ENCODE measurements at regions not wholly inside any gene's neighbourhood (a gene's known extent, or its start where the extent isn't known, plus 50 kb on each side); places are given as distances from the start of the nearest gene placed in this dataset.

DNA sequence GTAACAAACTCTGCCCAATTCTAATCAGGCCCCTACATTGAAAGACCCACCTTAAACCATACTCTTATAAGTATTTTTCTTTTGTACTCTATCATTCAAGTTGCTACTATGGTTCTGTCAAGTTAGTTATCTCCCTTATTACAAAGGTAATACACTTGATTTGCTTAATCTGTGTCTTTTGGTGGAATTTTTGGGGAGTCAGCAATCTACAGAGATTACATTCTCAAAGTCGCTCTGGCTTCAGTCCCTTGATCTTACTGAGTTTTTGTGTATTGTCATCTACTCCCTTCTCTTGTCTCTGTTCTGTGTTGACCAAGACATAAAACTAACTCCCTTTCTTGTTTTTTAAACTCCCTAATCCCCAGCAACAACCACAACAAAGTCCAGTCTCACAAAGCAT, 353.1 kb downstream of the LRIG3 start:
- Histone ChIP-seq H3K36me3 (ENCODE audit: control insufficient read depth, insufficient read depth, low read length) (no peaks in the 10 kb centered on the region), H3K9me3 (ENCODE audit: control insufficient read depth, insufficient read depth, low read length) (no peaks in the 10 kb centered on the region), H3K4me3 (ENCODE audit: low read length) (no peak overlapping the region), H3K4me1 (ENCODE audit: control insufficient read depth, insufficient read depth, low read length) (no peaks in the 10 kb centered on the region), H3K27ac (ENCODE audit: low read length) (no peak overlapping the region), H3K27me3 (ENCODE audit: control insufficient read depth, insufficient read depth, low read length) (no peaks in the 10 kb centered on the region)
- no peaks in the 10 kb centered on the region for H3K27me3 Mint-ChIP-seq (ENCODE audit: low read depth in 2 of 2)
- no peak for DNase-seq
- 100% methylated on average over 1 of the region's 1 CpG for WGBS (ENCODE audit: insufficient coverage)
- H3K4me1 Mint-ChIP-seq, result no peaks in the 10 kb centered on the region
- H3K27ac Mint-ChIP-seq, result no peak overlapping the region
- no peaks in the 10 kb centered on the region for H3K36me3 Mint-ChIP-seq
- H3K9me3 Mint-ChIP-seq, result peaks cover 5 to 9% of the 10 kb centered on the region in 2 donors
- intact Hi-C loops (cut with micrococcal nuclease), result no loop called here
- H3K4me3 Mint-ChIP-seq, result no peak overlapping the region
- no peak for ATAC-seq
- TF ChIP-seq, protein P1, sequence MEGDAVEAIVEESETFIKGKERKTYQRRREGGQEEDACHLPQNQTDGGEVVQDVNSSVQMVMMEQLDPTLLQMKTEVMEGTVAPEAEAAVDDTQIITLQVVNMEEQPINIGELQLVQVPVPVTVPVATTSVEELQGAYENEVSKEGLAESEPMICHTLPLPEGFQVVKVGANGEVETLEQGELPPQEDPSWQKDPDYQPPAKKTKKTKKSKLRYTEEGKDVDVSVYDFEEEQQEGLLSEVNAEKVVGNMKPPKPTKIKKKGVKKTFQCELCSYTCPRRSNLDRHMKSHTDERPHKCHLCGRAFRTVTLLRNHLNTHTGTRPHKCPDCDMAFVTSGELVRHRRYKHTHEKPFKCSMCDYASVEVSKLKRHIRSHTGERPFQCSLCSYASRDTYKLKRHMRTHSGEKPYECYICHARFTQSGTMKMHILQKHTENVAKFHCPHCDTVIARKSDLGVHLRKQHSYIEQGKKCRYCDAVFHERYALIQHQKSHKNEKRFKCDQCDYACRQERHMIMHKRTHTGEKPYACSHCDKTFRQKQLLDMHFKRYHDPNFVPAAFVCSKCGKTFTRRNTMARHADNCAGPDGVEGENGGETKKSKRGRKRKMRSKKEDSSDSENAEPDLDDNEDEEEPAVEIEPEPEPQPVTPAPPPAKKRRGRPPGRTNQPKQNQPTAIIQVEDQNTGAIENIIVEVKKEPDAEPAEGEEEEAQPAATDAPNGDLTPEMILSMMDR (IDR thresholded peaks at IDR 0.05), result no peak

DNA sequence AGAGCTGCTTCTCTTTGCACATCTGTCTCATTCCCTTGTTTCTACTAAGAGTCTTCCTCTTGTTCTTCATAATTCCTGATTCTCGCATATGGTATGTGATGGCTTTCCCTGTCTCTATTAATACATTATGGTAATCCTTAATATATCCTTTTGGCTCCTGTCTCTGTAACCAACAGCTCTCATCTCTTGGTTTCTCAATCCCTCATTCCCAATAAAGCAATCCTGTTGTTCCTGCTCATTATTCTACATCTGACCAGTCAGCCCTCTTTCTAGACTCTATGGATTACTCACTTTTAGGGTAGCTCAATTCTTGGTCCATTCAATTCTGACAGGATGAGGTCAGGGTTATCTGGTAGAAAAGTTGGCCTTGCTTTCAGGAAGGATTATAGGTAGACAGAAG, 349.9 kb downstream of the LRIG3 start:
- no peaks in the 10 kb centered on the region for H3K27me3 ChIP-seq (ENCODE audit: control insufficient read depth, insufficient read depth, low read length)
- intact Hi-C loops (cut with micrococcal nuclease), result no loop called here
- ATAC-seq, result no peak
- no CpG with 5 or more reads among the region's 1 CpG for WGBS (ENCODE audit: insufficient coverage)
- DNase-seq, result no peak
- Mint-ChIP-seq H3K4me3 (no peak overlapping the region), H3K36me3 (no peaks in the 10 kb centered on the region), H3K9me3 (peaks cover 2 to 13% of the 10 kb centered on the region in 2 donors), H3K4me1 (no peaks in the 10 kb centered on the region), H3K27me3 (ENCODE audit: low read depth in 2 of 2) (no peaks in the 10 kb centered on the region), H3K27ac (no peak overlapping the region)
- no peaks in the 10 kb centered on the region for H3K9me3 ChIP-seq (ENCODE audit: control insufficient read depth, insufficient read depth, low read length)
- TF ChIP-seq, protein P1 (IDR thresholded peaks at IDR 0.05), result no peak
- no peaks in the 10 kb centered on the region for H3K4me1 ChIP-seq (ENCODE audit: control insufficient read depth, insufficient read depth, low read length)
- no peak overlapping the region for H3K4me3 ChIP-seq (ENCODE audit: low read length)
- H3K27ac ChIP-seq (ENCODE audit: low read length), result no peak overlapping the region
- no peaks in the 10 kb centered on the region for H3K36me3 ChIP-seq (ENCODE audit: control insufficient read depth, insufficient read depth, low read length)

DNA sequence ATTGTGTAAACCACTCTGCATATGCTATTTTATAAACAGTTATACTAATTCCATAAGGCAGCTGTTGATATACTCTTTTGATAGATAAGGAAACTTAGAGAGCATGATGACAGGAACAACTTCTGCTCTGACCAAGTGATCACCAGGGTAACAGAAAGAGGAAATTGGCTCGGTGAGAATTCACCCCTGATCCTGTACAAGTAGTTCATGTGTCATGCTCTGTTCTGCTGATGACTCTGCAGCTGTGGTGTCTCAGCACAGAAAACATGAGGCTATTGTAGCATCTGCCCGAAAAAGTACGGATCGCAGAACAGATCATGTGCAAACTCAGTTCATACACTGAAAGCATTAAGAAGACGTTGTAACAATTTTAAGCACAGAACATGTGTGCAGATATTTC, 345.0 kb downstream of the LRIG3 start:
- H3K4me1 Mint-ChIP-seq, result no peaks in the 10 kb centered on the region
- no peaks in the 10 kb centered on the region for H3K4me1 ChIP-seq (ENCODE audit: control insufficient read depth, insufficient read depth, low read length)
- H3K27me3 ChIP-seq (ENCODE audit: control insufficient read depth, insufficient read depth, low read length), result no peaks in the 10 kb centered on the region
- no peaks in the 10 kb centered on the region for H3K9me3 ChIP-seq (ENCODE audit: control insufficient read depth, insufficient read depth, low read length)
- H3K27ac ChIP-seq (ENCODE audit: low read length), result no peak overlapping the region
- ATAC-seq, result no peak
- 72% methylated on average over 5 of the region's 5 CpGs for WGBS (ENCODE audit: insufficient coverage)
- intact Hi-C loops (cut with micrococcal nuclease), result no loop called here
- TF ChIP-seq, protein P1 (IDR thresholded peaks at IDR 0.05), result no peak
- H3K27me3 Mint-ChIP-seq (ENCODE audit: low read depth in 2 of 2), result no peaks in the 10 kb centered on the region
- H3K27ac Mint-ChIP-seq, result no peak overlapping the region
- peaks cover 6 to 11% of the 10 kb centered on the region in 2 donors for H3K9me3 Mint-ChIP-seq
- H3K36me3 ChIP-seq (ENCODE audit: control insufficient read depth, insufficient read depth, low read length), result no peaks in the 10 kb centered on the region
- no peaks in the 10 kb centered on the region for H3K36me3 Mint-ChIP-seq
- no peak overlapping the region for H3K4me3 ChIP-seq (ENCODE audit: low read length)
- no peak for DNase-seq
- no peak overlapping the region for H3K4me3 Mint-ChIP-seq

DNA sequence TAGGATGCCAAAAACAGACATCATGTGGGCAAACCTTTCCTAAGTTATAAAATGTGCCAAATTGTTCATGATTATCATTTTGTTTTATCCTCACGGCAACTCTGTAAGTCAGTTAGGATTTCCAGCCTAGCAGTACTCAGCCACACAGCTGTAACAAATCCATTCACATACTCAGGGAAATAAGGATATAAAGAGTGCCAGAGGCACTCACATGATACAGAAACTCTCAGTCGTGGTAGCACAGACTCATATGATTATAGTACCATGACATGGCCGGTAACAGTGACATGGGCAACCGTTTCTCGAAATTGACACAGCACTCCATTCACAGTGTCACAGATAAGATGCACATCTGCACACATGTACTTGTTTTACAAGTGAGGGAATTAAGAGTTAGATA, 344.2 kb downstream of the LRIG3 start:
- intact Hi-C loops (cut with micrococcal nuclease), result no loop called here
- TF ChIP-seq, protein P1 (IDR thresholded peaks at IDR 0.05), result no peak

More for the DNA sequence above, 344.2 kb downstream of the LRIG3 start:
- DNase-seq, result no peak
- no peaks in the 10 kb centered on the region for H3K4me1 Mint-ChIP-seq
- peaks cover 6% of the 10 kb centered on the region in 2 donors for H3K9me3 Mint-ChIP-seq
- no peak overlapping the region for H3K27ac Mint-ChIP-seq
- no peaks in the 10 kb centered on the region for H3K27me3 Mint-ChIP-seq (ENCODE audit: low read depth in 2 of 2)
- Histone ChIP-seq H3K4me3 (ENCODE audit: low read length) (no peak overlapping the region), H3K9me3 (ENCODE audit: control insufficient read depth, insufficient read depth, low read length) (no peaks in the 10 kb centered on the region), H3K27me3 (ENCODE audit: control insufficient read depth, insufficient read depth, low read length) (no peaks in the 10 kb centered on the region), H3K36me3 (ENCODE audit: control insufficient read depth, insufficient read depth, low read length) (no peaks in the 10 kb centered on the region), H3K4me1 (ENCODE audit: control insufficient read depth, insufficient read depth, low read length) (no peaks in the 10 kb centered on the region), H3K27ac (ENCODE audit: low read length) (no peak overlapping the region)
- 95% methylated on average over 5 of the region's 5 CpGs for WGBS (ENCODE audit: insufficient coverage)
- no peak overlapping the region for H3K4me3 Mint-ChIP-seq
- no peak for ATAC-seq
- H3K36me3 Mint-ChIP-seq, result no peaks in the 10 kb centered on the region

Data from natural killer cell (primary cell).